NT2/D1 (cell line): ENCODE measurements at regions not wholly inside any gene's neighbourhood (a gene's known extent, or its start where the extent isn't known, plus 50 kb on each side); places are given as distances from the start of the nearest gene placed in this dataset.

ENCODE experiments used
- DNase-seq: peaks from one replicate; pipeline ENCODE4 v3.0.0-alpha.2; 2011; ENCODE audit warnings: low read depth, low spot score
- H3K27me3 ChIP-seq: 2 replicates; pipeline ENCODE4 v1.6.0; 2011; ENCODE audit warnings: mild to moderate bottlenecking; ENCODE audit not compliant: insufficient read length, insufficient read depth
- H3K36me3 ChIP-seq: 2 replicates; pipeline ENCODE4 v1.6.1; 2011; ENCODE audit warnings: mild to moderate bottlenecking, low read length, mixed read lengths; ENCODE audit not compliant: insufficient read depth, insufficient read length
- H3K4me1 ChIP-seq: 2 replicates; pipeline ENCODE4 v1.5.1; 2011; ENCODE audit not compliant: insufficient read depth, insufficient read length
- H3K4me3 ChIP-seq: 2 replicates; pipeline ENCODE4 v1.5.1; 2011; ENCODE audit warnings: low read depth; ENCODE audit not compliant: insufficient read length
- H3K9ac ChIP-seq: 2 replicates; pipeline ENCODE4 v1.6.0; 2011; ENCODE audit warnings: low read depth; ENCODE audit not compliant: insufficient read length
- H3K9me3 ChIP-seq: 2 replicates; pipeline ENCODE4 v1.5.1; 2011; ENCODE audit warnings: mild to moderate bottlenecking, low read length; ENCODE audit not compliant: insufficient read depth
- SUZ12 ChIP-seq: IDR thresholded peaks from 2 replicates; pipeline ENCODE4 v1.6.1; 2011; ENCODE audit not compliant: insufficient read length, insufficient read depth; ENCODE audit errors: extremely low read depth
- YY1 ChIP-seq: IDR thresholded peaks from 2 replicates; pipeline ENCODE4 v1.6.1; 2011; ENCODE audit not compliant: insufficient read length, insufficient read depth
- ZNF274 ChIP-seq: IDR thresholded peaks from 2 replicates; pipeline ENCODE4 v1.6.1; 2011; ENCODE audit warnings: mild to moderate bottlenecking, low read depth, low read length

DNA sequence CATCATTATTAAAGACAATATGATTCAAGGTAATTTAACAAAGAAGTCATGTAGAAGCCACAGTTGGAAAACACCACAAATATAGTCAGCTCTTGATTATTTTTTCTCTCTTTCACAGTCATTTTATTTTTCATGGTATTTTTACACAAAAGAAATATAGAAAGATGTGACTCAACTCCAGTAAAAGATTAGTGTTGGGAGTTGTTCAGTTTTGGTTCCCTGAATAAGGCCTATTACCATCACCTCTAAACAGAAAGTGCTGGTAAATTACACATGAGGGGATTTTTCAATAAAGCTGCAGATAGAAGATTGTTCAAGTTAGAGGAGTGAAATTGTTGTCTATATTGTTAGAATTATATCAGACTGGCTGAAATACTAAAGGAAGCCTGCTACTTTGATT is 107.0 kb downstream of the DDIT4L start:
- Histone ChIP-seq H3K36me3 (no peaks in the 10 kb centered on the region), H3K4me3 (no peak overlapping the region), H3K27me3 (no peaks in the 10 kb centered on the region), H3K9me3 (peaks cover 31% of the 10 kb centered on the region), H3K9ac (no peak overlapping the region), H3K4me1 (no peaks in the 10 kb centered on the region)
- DNase-seq = no peak
- TF ChIP-seq YY1 = no peak
- TF ChIP-seq SUZ12 = no peak
- TF ChIP-seq ZNF274 = no peak

DNA sequence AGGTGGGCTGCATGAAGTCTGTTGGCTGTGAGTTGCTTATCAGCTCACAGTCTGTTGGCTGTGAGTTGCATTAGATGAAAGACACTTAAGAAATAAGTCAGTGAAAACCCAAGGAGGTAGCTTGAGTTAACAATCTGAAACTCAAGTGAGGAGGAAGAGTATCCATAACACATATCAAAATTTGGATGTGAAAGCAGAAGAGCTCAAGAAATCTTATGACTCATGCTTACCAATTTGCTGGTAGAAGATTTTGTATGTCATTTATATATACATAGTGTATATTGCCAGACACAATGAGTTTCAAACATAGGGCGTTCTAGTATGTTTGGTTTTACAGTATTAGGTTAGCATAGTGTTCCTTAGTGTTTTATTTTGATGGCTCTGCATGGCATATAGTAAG is 107.4 kb downstream of the DDIT4L start:
- Histone ChIP-seq H3K4me1 (no peaks in the 10 kb centered on the region), H3K36me3 (no peaks in the 10 kb centered on the region), H3K9me3 (peaks cover 30% of the 10 kb centered on the region), H3K4me3 (no peak overlapping the region), H3K27me3 (no peaks in the 10 kb centered on the region), H3K9ac (no peak overlapping the region)
- TF ChIP-seq SUZ12 (no peak), ZNF274 (no peak), YY1 (no peak)
- DNase-seq = no peak

DNA sequence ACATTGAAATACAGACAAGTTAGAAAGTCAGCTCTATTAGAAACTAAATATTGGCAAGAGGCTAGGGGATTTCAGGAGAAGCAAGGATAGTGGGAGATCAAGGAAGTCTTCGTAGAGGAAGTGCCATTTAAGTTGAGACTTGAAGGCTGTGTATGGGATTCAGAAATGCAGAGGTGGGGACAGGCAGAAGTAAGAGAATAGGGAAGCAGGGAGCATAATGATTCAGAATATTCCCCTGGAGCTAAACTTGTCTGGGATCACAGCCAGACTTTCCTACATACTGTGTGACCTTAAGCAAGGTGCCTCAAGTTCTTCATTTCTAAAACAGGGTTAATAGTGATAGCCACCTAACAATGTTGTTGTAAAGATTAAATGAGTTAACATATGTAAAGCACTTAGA is 108.8 kb downstream of the DDIT4L start:
- H3K36me3 ChIP-seq = no peaks in the 10 kb centered on the region
- H3K9ac ChIP-seq = no peak overlapping the region
- H3K4me1 ChIP-seq = no peaks in the 10 kb centered on the region
- no peak for TF ChIP-seq ZNF274
- no peak for TF ChIP-seq SUZ12
- TF ChIP-seq YY1 = no peak
- H3K27me3 ChIP-seq = no peaks in the 10 kb centered on the region
- DNase-seq = no peak
- H3K4me3 ChIP-seq = no peak overlapping the region
- peaks cover 21% of the 10 kb centered on the region for H3K9me3 ChIP-seq

DNA sequence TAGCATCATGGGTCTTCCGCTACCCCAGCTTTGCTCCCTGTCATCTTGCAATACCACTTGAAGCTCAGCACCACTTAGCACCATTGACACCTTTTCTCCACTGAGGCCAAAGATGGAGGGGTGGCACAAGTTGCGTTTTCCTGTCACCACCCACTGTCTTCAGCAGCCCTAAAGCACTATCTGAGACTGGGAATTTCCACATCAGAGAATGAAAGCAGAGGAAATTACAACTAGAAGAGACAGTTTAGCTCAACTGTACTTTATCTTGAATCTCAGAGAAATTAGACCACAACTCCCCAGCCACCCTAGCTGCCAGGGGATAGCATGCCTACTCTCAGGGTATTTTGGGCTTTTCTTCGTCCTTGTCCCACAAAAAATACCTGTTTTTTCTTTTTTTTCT is 111.0 kb downstream of the DDIT4L start:
- Histone ChIP-seq H3K27me3 (no peaks in the 10 kb centered on the region), H3K9me3 (0 out of 2 replicates have a peak, but pooled peaks cover 4% of the 10 kb centered on the region), H3K9ac (no peak overlapping the region), H3K4me3 (no peak overlapping the region), H3K4me1 (no peaks in the 10 kb centered on the region), H3K36me3 (no peaks in the 10 kb centered on the region)
- TF ChIP-seq YY1 = no peak
- no peak for TF ChIP-seq ZNF274
- no peak for TF ChIP-seq SUZ12
- DNase-seq = no peak

DNA sequence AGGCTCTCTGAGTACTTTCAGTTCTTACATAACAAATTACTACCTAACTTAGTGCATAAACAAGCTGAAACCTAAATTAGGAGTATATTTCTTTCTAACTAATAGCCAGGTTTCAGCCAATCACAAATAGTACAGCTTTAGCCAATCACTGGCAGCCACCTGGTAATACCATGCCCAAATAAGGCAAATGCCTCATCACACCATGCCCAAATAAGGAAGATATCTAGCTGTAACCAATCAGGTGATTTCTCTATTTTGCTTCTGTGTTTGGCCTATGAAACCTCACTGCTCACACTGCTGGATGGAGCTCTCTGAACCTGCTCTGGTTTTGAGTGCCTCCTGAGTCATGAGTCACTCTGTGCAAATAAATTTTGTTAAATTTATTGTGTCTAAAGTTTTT is 113.5 kb downstream of the DDIT4L start:
- no peaks in the 10 kb centered on the region for H3K36me3 ChIP-seq
- no peak for TF ChIP-seq SUZ12
- no peak for TF ChIP-seq YY1

DNA sequence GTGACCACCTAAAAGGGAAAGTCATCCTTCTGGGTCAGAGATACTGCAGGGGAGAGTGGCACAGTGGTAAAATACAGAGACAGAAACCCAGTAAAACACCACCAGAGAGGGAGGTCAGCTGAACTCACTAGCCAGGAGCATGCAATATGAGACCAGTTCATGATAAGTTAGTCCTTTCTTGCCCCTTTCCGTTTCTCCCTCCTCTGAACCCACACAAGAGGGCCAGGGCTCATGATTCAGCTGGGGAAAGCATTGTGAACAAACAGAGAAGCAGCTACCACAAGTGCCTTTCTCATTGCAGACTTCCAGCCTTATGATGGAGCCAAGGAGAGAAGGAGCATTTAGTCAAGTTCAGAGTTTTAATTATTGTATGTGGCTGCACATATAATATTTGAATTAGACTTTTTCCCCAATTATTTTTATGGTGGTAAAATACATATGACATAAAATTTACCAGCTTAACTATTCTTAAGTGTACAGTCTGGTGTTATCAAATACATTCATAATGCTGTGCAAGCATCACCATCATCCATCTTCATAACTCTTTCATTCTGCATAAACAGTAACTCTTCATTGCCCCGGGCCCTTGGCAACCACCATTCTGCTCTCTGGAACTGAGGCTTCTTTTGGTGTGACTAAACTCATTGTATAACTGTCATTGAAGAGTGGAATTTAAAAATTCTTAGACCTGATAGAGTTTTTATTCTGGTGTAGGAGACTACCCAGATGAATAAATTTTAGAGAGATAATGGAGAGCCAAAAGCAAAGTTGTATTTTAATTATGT is 114.6 kb downstream of the DDIT4L start:
- TF ChIP-seq ZNF274 (no peak), SUZ12 (no peak), YY1 (no peak)
- H3K36me3 ChIP-seq = no peaks in the 10 kb centered on the region
- H3K9ac ChIP-seq = no peak overlapping the region
- H3K9me3 ChIP-seq = 0 out of 2 replicates have a peak, but pooled peaks cover 4% of the 10 kb centered on the region
- H3K4me1 ChIP-seq = no peaks in the 10 kb centered on the region
- H3K27me3 ChIP-seq = no peaks in the 10 kb centered on the region
- no peak overlapping the region for H3K4me3 ChIP-seq
- no peak for DNase-seq

More for the DNA sequence above, 113.5 kb downstream of the DDIT4L start:
- H3K4me3 ChIP-seq = no peak overlapping the region
- no peaks in the 10 kb centered on the region for H3K4me1 ChIP-seq
- 0 out of 2 replicates have a peak, but pooled peaks cover 4% of the 10 kb centered on the region for H3K9me3 ChIP-seq
- H3K27me3 ChIP-seq = no peaks in the 10 kb centered on the region
- DNase-seq = no peak
- H3K9ac ChIP-seq = no peak overlapping the region

DNA sequence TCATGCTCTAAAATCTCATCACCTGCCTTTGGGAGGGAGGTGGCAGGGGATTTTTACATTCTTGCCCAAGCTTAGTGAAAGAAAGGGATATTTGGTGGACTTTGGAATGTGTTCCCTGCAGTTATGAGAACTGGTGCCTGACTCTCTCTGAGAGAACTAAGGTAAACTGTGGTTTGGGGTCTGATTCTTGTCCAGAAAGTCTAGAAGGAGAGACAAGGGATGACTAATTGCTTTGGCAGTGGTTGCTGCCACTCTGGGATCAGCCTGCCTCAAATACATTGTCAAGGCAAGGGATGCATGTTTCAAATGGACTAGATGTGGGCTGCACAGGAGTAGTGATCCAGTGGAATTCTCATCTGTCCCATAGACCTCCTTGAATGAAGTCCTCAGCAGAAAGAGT is 115.2 kb downstream of the DDIT4L start:
- Histone ChIP-seq H3K27me3 (no peaks in the 10 kb centered on the region), H3K36me3 (no peaks in the 10 kb centered on the region), H3K9ac (no peak overlapping the region), H3K4me3 (no peak overlapping the region), H3K9me3 (0 out of 2 replicates have a peak, but pooled peaks cover 4% of the 10 kb centered on the region), H3K4me1 (no peaks in the 10 kb centered on the region)
- TF ChIP-seq YY1 (no peak), SUZ12 (no peak), ZNF274 (no peak)
- DNase-seq = no peak

DNA sequence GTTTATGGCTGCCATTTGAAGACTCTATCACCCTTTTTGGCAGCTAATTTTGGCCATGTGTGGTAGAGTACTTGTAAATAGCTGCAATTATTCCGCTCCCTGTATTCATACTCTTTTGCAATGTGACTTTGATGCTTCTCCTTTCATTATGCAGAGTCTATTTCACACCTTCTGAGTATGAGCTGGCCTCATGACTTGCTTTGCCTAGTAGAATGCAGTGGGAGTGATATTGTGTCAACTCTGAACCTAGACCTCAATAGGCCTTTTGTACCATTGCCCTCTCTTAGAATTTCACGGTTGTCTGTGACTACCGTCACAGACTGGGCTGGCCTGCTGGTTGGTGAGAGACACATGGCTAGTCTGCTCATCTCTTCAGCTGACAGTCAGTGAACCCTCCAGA is 118.8 kb downstream of the DDIT4L start:
- Histone ChIP-seq H3K9ac (no peak overlapping the region), H3K9me3 (peaks cover 5% of the 10 kb centered on the region; the same call in 1 of the 2 replicates), H3K36me3 (no peaks in the 10 kb centered on the region), H3K4me1 (no peaks in the 10 kb centered on the region), H3K4me3 (no peak overlapping the region), H3K27me3 (no peaks in the 10 kb centered on the region)
- no peak for TF ChIP-seq YY1
- no peak for TF ChIP-seq ZNF274
- no peak for TF ChIP-seq SUZ12
- DNase-seq = no peak
